IMR-90 (cell line): ENCODE measurements at regions not wholly inside any gene's neighbourhood (a gene's known extent, or its start where the extent isn't known, plus 50 kb on each side); places are given as distances from the start of the nearest gene placed in this dataset.

ENCODE experiments used
- ATAC-seq: fragments of 200-7000 bp; cut with Tn5 transposase; 2 replicates; pipeline ENCODE4 v1.9.1; 2020; ENCODE audit warnings: low read depth, mild to moderate bottlenecking, moderate library complexity
- BruUV-seq: library from RNA; stranded (reverse); fragments of 400-500 nt; replicated peaks from 2 replicates; lab custom pipeline; 2021; lab: Mats Ljungman, UMichigan
- CTCF ChIA-PET: fragments of 300-600 bp; formaldehyde crosslinking; extraction: SDS; loops from one replicate; lab custom pipeline; 2021; ENCODE audit warnings: antibody characterized with exemption; lab: Yijun Ruan, JAX
- POLR2A ChIA-PET: fragments of 300-600 bp; sonication (Branson Sonifier 250); formaldehyde crosslinking; loops from one replicate; lab custom pipeline; 2022; ENCODE audit warnings: antibody characterized with exemption; ENCODE audit not compliant: unreplicated experiment; lab: Charles Lee
- DNase-seq: peaks from one replicate; pipeline ENCODE4 v3.0.0; 2013
- H2AFZ ChIP-seq: replicated peaks from 2 replicates; pipeline ENCODE3; 2013; ENCODE audit warnings: low read length, mild to moderate bottlenecking; ENCODE audit not compliant: poor library complexity
- H2AK5ac ChIP-seq: 2 replicates; pipeline ENCODE4 v1.6.1; 2013; ENCODE audit warnings: low read depth, low read length, inconsistent platforms
- H2AK9ac ChIP-seq: replicated peaks from 2 replicates; pipeline ENCODE3; 2013; ENCODE audit warnings: mild to moderate bottlenecking, low read depth, low read length, moderate library complexity; ENCODE audit not compliant: poor library complexity
- H2BK120ac ChIP-seq: 2 replicates; pipeline ENCODE4 v1.6.1; 2013; ENCODE audit warnings: low read depth, low read length, inconsistent platforms
- H2BK15ac ChIP-seq: 3 replicates; pipeline ENCODE4 v1.6.1; 2013; ENCODE audit warnings: low read depth, low read length, inconsistent platforms
- H2BK20ac ChIP-seq: 2 replicates; pipeline ENCODE4 v1.6.1; 2013; ENCODE audit warnings: low read depth, mild to moderate bottlenecking, inconsistent platforms, low read length, moderate library complexity
- H2BK5ac ChIP-seq: 2 replicates; pipeline ENCODE4 v1.6.1; 2013; ENCODE audit warnings: mild to moderate bottlenecking, low read depth, low read length, inconsistent platforms; ENCODE audit not compliant: poor library complexity, severe bottlenecking
- H3K14ac ChIP-seq: replicated peaks from 2 replicates; pipeline ENCODE4 v1.6.1; 2013; ENCODE audit warnings: low read depth, low read length, inconsistent platforms
- H3K18ac ChIP-seq: 2 replicates; pipeline ENCODE4 v1.6.1; 2013; ENCODE audit warnings: low read depth, low read length, control low read depth
- H3K23ac ChIP-seq: 2 replicates; pipeline ENCODE4 v1.6.1; 2013; ENCODE audit warnings: low read depth, low read length, inconsistent platforms
- H3K27ac ChIP-seq: 2 replicates; pipeline ENCODE4 v1.5.1; 2013; ENCODE audit warnings: mild to moderate bottlenecking, control low read depth, low read length; ENCODE audit not compliant: insufficient read depth
- H3K27me3 ChIP-seq: 2 replicates; pipeline ENCODE4 v1.6.1; 2013; ENCODE audit warnings: low read length; ENCODE audit not compliant: control insufficient read depth, insufficient read depth
- H3K36me3 ChIP-seq: 2 replicates; pipeline ENCODE4 v1.6.1; 2013; ENCODE audit warnings: low read length, mixed read lengths; ENCODE audit not compliant: control insufficient read depth, insufficient read depth
- H3K4ac ChIP-seq: 2 replicates; pipeline ENCODE4 v1.6.1; 2013; ENCODE audit warnings: low read depth, low read length, inconsistent platforms
- H3K4me1 ChIP-seq: 2 replicates; pipeline ENCODE4 v1.6.1; 2013; ENCODE audit warnings: low read length, mixed read lengths; ENCODE audit not compliant: control insufficient read depth, insufficient read depth
- H3K4me2 ChIP-seq: 2 replicates; pipeline ENCODE4 v1.6.1; 2013; ENCODE audit warnings: low read depth, mild to moderate bottlenecking, control low read depth, low read length, moderate library complexity
- H3K4me3 ChIP-seq: 2 replicates; pipeline ENCODE4 v1.5.1; 2013; ENCODE audit warnings: low read depth, mild to moderate bottlenecking, control low read depth, low read length, moderate library complexity; ENCODE audit not compliant: insufficient read depth
- H3K56ac ChIP-seq: 2 replicates; pipeline ENCODE4 v1.6.1; 2013; ENCODE audit warnings: low read length, inconsistent platforms; ENCODE audit not compliant: insufficient read depth; ENCODE audit errors: extremely low read depth
- H3K79me1 ChIP-seq, 2 experiments: 2 replicates each; pipeline ENCODE4 v1.6.1; 2013; ENCODE audit warnings: low read length in 2 of 2, inconsistent platforms in 1 of 2, low read depth in 1 of 2
- H3K9ac ChIP-seq: 2 replicates; pipeline ENCODE4 v1.6.1; 2013; ENCODE audit warnings: low read depth, low read length, control low read depth
- H3K9me1 ChIP-seq: 2 replicates; pipeline ENCODE4 v1.6.1; 2013; ENCODE audit warnings: low read length, inconsistent platforms; ENCODE audit not compliant: insufficient read depth
- H3K9me3 ChIP-seq: 2 replicates; pipeline ENCODE4 v1.6.1; 2013; ENCODE audit warnings: low read length; ENCODE audit not compliant: control insufficient read depth, insufficient read depth
- H4K20me1 ChIP-seq: 2 replicates; pipeline ENCODE4 v1.6.1; 2013; ENCODE audit warnings: low read length, inconsistent platforms; ENCODE audit not compliant: insufficient read depth
- H4K5ac ChIP-seq: 2 replicates; pipeline ENCODE4 v1.6.1; 2013; ENCODE audit warnings: mild to moderate bottlenecking, low read depth, low read length, control low read depth
- H4K8ac ChIP-seq, 2 experiments: 2 replicates each; pipeline ENCODE4 v1.6.1; 2013; ENCODE audit warnings: low read depth in 2 of 2, low read length in 2 of 2, control low read depth in 1 of 2, inconsistent platforms in 1 of 2
- H4K91ac ChIP-seq: 2 replicates; pipeline ENCODE4 v1.6.1; 2013; ENCODE audit warnings: low read depth, low read length, inconsistent platforms; ENCODE audit not compliant: insufficient read depth
- FOS ChIP-seq: fragments of 150-350 bp; IDR thresholded peaks from 2 replicates; pipeline ENCODE4 v1.6.1; 2016; ENCODE audit warnings: low read depth, low read length
- MXI1 ChIP-seq: IDR thresholded peaks from 2 replicates; pipeline ENCODE4 v1.6.1; 2012; ENCODE audit warnings: low read depth, mild to moderate bottlenecking, low read length, moderate library complexity, borderline replicate concordance
- POLR2A ChIP-seq: IDR thresholded peaks from 2 replicates; pipeline ENCODE4 v1.6.1; 2012; ENCODE audit warnings: mild to moderate bottlenecking, low read depth, low read length
- RAD21 ChIP-seq: IDR thresholded peaks from 2 replicates; pipeline ENCODE4 v1.6.1; 2012; ENCODE audit warnings: low read length, improper control_type of control experiment
- SMC3 ChIP-seq: fragments of 150-350 bp; IDR thresholded peaks from 2 replicates; pipeline ENCODE4 v1.6.1; 2016; ENCODE audit warnings: low read depth, mild to moderate bottlenecking, antibody characterized with exemption, low read length, moderate library complexity
- WGBS, 2 experiments: methylation state at CpG; one replicate each; pipeline versions ENCODE4 v1.1.5 to v1.1.7; 2013; ENCODE audit warnings: missing lambda C conversion rate in 2 of 2; ENCODE audit not compliant: insufficient read length in 1 of 2; ENCODE audit errors: extremely low coverage in 2 of 2; 5-methylcytosine and 5-hydroxymethylcytosine counted together
- dilution Hi-C: fragments of 300-500 bp; cut with HindIII; formaldehyde crosslinking; loops from one replicate; pipeline ENCODE4 v1.14.3; 2018; ENCODE audit warnings: low sequenced_read_pairs; ENCODE audit not compliant: unreplicated experiment
- in situ Hi-C: fragments of 300-500 bp; cut with MboI; formaldehyde crosslinking; loops from 3 replicates; pipeline ENCODE4 v1.14.3; 2019; ENCODE audit warnings: low sequenced_read_pairs, inconsistent platforms, mixed read lengths
- intact Hi-C: fragments of 100-400 bp; cut with micrococcal nuclease; formaldehyde crosslinking; loops from 2 replicates; pipeline ENCODE4 v1.10.0; 2022
- TF ChIP-seq, protein P1 (sequence below): fragments of 150-350 bp; IDR thresholded peaks from 2 replicates; pipeline ENCODE4 v1.6.1; 2017; ENCODE audit warnings: mild to moderate bottlenecking, antibody characterized with exemption, low read length, low read depth
- TF ChIP-seq, protein P2 (sequence below): fragments of 150-350 bp; IDR thresholded peaks from 2 replicates; pipeline ENCODE4 v1.6.1; 2016; ENCODE audit warnings: low read depth, mild to moderate bottlenecking, low read length, moderate library complexity, borderline replicate concordance
- TF ChIP-seq, protein P3 (sequence below): conservative IDR thresholded peaks from 2 replicates; pipeline ENCODE4 v1.5.1; 2012; ENCODE audit warnings: mild to moderate bottlenecking, low read depth, low read length, improper control_type of control experiment

DNA sequence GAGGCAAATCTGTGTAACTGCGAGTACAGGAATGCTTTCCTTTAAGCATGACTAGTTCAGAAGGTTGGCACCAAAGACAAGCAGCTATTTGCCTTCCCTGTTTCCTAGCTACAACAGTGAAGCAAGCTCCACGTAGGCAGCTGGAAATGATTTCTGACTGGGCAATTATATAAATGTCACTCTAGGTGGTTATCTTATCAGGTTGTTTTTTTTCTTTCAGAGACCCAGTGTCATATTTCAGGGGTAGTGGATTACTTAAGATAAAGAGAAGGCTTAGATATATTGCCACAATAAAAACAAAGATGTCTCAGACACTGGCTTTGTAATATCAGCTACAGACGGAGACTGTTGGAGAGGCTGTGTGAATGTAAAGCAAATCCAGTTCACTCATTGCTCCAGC is 748.9 kb upstream of the NXPH2 start:
- ATAC-seq (no peak), DNase-seq (no peak)
- Histone ChIP-seq H4K91ac (no peak overlapping the region), H2BK120ac (no peak overlapping the region), H3K9me3 (peaks cover 2% of the 10 kb centered on the region; the same call in 1 of the 2 replicates), H2BK15ac (no peak overlapping the region), H2AFZ (no peak overlapping the region), H3K79me1 (no peaks in the 10 kb centered on the region), H2BK5ac (no peak overlapping the region), H4K5ac (no peak overlapping the region), H3K4me3 (no peak overlapping the region), H3K9ac (no peak overlapping the region), H3K27me3 (no peaks in the 10 kb centered on the region), H3K4me1 (no peaks in the 10 kb centered on the region), H3K27ac (no peak overlapping the region), H3K4ac (no peak overlapping the region), H3K23ac (no peak overlapping the region), H3K14ac (no peak overlapping the region), H3K18ac (no peak overlapping the region), H2BK20ac (no peak overlapping the region), H4K20me1 (no peaks in the 10 kb centered on the region), H4K8ac (no peak overlapping the region), H2AK9ac (no peak overlapping the region), H3K4me2 (no peak overlapping the region), H3K9me1 (no peaks in the 10 kb centered on the region), H2AK5ac (no peak overlapping the region), H3K56ac (no peak overlapping the region), H3K36me3 (no peaks in the 10 kb centered on the region)
- intact Hi-C loops (no loop called here), dilution Hi-C loops (no loop called here), in situ Hi-C loops (no loop called here)
- ChIA-PET CTCF (no interaction called here), POLR2A (no interaction called here)
- TF ChIP-seq, protein P1, sequence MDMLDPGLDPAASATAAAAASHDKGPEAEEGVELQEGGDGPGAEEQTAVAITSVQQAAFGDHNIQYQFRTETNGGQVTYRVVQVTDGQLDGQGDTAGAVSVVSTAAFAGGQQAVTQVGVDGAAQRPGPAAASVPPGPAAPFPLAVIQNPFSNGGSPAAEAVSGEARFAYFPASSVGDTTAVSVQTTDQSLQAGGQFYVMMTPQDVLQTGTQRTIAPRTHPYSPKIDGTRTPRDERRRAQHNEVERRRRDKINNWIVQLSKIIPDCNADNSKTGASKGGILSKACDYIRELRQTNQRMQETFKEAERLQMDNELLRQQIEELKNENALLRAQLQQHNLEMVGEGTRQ = no peak
- TF ChIP-seq, protein P2, sequence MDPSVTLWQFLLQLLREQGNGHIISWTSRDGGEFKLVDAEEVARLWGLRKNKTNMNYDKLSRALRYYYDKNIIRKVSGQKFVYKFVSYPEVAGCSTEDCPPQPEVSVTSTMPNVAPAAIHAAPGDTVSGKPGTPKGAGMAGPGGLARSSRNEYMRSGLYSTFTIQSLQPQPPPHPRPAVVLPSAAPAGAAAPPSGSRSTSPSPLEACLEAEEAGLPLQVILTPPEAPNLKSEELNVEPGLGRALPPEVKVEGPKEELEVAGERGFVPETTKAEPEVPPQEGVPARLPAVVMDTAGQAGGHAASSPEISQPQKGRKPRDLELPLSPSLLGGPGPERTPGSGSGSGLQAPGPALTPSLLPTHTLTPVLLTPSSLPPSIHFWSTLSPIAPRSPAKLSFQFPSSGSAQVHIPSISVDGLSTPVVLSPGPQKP = no peak
- TF ChIP-seq, protein P3, sequence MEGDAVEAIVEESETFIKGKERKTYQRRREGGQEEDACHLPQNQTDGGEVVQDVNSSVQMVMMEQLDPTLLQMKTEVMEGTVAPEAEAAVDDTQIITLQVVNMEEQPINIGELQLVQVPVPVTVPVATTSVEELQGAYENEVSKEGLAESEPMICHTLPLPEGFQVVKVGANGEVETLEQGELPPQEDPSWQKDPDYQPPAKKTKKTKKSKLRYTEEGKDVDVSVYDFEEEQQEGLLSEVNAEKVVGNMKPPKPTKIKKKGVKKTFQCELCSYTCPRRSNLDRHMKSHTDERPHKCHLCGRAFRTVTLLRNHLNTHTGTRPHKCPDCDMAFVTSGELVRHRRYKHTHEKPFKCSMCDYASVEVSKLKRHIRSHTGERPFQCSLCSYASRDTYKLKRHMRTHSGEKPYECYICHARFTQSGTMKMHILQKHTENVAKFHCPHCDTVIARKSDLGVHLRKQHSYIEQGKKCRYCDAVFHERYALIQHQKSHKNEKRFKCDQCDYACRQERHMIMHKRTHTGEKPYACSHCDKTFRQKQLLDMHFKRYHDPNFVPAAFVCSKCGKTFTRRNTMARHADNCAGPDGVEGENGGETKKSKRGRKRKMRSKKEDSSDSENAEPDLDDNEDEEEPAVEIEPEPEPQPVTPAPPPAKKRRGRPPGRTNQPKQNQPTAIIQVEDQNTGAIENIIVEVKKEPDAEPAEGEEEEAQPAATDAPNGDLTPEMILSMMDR = no peak
- TF ChIP-seq POLR2A (no peak), MXI1 (no peak), RAD21 (no peak), FOS (no peak), SMC3 (no peak)
- WGBS, 2 experiments = no CpG with 5 or more reads among the region's 3 CpGs
- BruUV-seq = no TSS peak
